GM06990 (cell line): ENCODE measurements at regions not wholly inside any gene's neighbourhood (a gene's known extent, or its start where the extent isn't known, plus 50 kb on each side); places are given as distances from the start of the nearest gene placed in this dataset.

Experiments
- DNase-seq: peaks from one replicate; pipeline ENCODE4 v3.0.0-alpha.2; 2011; ENCODE audit not compliant: insufficient read length; ENCODE audit errors: extremely low read depth
- H3K27me3 ChIP-seq: replicated peaks from 2 replicates; pipeline ENCODE4 v1.6.0; 2011; ENCODE audit warnings: low read length; ENCODE audit not compliant: control insufficient read depth, insufficient read depth
- H3K36me3 ChIP-seq: 2 replicates; pipeline ENCODE4 v1.5.1; 2011; ENCODE audit warnings: low read length; ENCODE audit not compliant: control insufficient read depth, insufficient read depth
- H3K4me3 ChIP-seq: replicated peaks from 2 replicates; pipeline ENCODE4 v1.5.1; 2011; ENCODE audit warnings: low read depth, mild to moderate bottlenecking, control low read depth, low read length
- TF ChIP-seq, protein P1 (sequence below): IDR thresholded peaks from 2 replicates; pipeline ENCODE4 v1.5.1; 2011; ENCODE audit warnings: low read length, control low read depth, mild to moderate bottlenecking, inconsistent platforms; ENCODE audit not compliant: insufficient read depth, poor library complexity, severe bottlenecking

GRCh38 chr2:193867454-193867853, 1672.7 kb upstream of the TMEFF2 start:
- Histone ChIP-seq H3K27me3 (no peaks in the 10 kb centered on the region), H3K36me3 (no peaks in the 10 kb centered on the region)
- TF ChIP-seq, protein P1, sequence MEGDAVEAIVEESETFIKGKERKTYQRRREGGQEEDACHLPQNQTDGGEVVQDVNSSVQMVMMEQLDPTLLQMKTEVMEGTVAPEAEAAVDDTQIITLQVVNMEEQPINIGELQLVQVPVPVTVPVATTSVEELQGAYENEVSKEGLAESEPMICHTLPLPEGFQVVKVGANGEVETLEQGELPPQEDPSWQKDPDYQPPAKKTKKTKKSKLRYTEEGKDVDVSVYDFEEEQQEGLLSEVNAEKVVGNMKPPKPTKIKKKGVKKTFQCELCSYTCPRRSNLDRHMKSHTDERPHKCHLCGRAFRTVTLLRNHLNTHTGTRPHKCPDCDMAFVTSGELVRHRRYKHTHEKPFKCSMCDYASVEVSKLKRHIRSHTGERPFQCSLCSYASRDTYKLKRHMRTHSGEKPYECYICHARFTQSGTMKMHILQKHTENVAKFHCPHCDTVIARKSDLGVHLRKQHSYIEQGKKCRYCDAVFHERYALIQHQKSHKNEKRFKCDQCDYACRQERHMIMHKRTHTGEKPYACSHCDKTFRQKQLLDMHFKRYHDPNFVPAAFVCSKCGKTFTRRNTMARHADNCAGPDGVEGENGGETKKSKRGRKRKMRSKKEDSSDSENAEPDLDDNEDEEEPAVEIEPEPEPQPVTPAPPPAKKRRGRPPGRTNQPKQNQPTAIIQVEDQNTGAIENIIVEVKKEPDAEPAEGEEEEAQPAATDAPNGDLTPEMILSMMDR: no peak

DNA sequence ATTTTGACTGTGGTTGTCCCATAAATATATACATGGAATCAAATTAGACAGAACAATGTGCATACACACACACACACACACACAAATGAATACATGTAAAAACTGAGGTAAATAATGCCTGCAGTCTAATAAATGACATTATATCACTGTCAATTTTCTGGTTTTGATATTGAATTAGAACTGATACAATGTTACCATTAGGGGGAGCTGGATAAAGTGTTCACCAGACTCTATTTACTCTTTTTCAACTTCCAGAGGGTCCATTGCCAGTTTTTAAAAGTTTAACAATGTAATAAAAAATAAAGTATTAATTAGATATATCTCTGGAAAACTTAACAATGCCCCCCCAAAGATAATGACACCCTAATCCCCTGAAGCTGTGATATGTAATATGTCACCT, 1666.8 kb upstream of the TMEFF2 start:
- no peaks in the 10 kb centered on the region for H3K27me3 ChIP-seq
- no peaks in the 10 kb centered on the region for H3K36me3 ChIP-seq
- DNase-seq: no peak
- H3K4me3 ChIP-seq: no peak overlapping the region
- TF ChIP-seq, protein P1: peak; percentile 20

More at GRCh38 chr2:193867454-193867853, 1672.7 kb upstream of the TMEFF2 start:
- no peak overlapping the region for H3K4me3 ChIP-seq
- no peak for DNase-seq

DNA sequence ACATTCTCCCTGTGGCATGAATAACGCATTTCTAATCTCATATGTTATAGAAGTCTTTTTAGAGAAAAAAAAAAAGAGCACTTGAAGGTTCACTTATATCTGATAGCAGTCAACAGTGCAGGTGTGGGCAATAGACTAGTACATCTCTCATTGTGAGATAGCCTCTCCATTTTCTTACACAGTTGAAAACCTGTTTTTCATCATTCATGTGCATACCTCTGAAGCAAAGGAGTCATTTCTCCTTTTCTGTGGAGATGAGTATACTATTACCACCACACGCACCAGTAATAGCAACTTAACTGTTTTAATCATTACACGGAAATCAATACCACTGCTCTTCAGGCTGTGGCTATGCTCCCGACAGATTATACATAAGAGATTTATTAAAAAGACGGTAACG, 1653.3 kb upstream of the TMEFF2 start:
- DNase-seq: no peak
- TF ChIP-seq, protein P1: no peak
- Histone ChIP-seq H3K36me3 (no peaks in the 10 kb centered on the region), H3K27me3 (no peaks in the 10 kb centered on the region), H3K4me3 (no peak overlapping the region)

DNA sequence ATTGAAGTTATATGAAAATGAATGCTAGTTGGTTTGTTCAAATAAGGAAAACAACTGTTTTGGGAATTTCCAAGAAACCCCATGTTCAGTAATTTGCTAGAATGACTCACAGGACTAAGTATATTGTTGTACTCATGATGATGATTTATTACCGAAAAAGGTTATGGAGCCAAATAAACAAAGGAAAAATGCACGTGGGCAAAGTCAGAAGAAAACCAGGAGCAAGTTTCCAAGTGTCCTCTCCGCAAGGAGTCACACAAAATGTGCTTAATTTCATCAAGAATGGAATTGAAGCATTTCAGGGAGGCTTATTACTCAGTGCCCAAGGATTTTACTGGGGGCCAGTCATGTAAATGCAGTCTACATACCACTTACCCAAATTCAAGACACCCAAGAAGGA, 1652.4 kb upstream of the TMEFF2 start:
- Histone ChIP-seq H3K36me3 (no peaks in the 10 kb centered on the region), H3K27me3 (no peaks in the 10 kb centered on the region), H3K4me3 (no peak overlapping the region)
- TF ChIP-seq, protein P1: no peak
- no peak for DNase-seq

DNA sequence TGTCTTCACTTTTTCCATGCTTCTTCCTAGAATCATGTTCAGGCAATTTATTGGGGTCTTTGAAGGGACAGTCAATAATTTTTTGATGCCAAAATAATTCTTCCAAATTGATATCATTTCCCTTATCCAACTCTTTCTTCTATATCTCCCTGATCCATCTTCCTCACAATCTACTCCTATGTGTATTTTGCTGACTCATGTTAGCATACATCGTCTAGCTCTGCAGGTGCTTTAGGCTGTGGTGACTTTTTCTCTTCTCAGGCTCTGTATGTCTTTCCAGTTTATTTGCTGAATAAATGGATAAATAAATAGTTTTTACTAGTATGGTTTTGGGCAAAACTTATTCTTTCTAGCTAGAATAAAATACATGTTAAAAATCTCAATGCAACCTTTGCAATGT, 1650.9 kb upstream of the TMEFF2 start:
- Histone ChIP-seq H3K27me3 (no peaks in the 10 kb centered on the region), H3K36me3 (no peaks in the 10 kb centered on the region), H3K4me3 (no peak overlapping the region)
- TF ChIP-seq, protein P1: no peak
- DNase-seq: no peak

GRCh38 chr2:193843675-193844074, 1648.9 kb upstream of the TMEFF2 start:
- TF ChIP-seq, protein P1: no peak
- Histone ChIP-seq H3K4me3 (no peak overlapping the region), H3K27me3 (no peaks in the 10 kb centered on the region), H3K36me3 (no peaks in the 10 kb centered on the region)
- DNase-seq: no peak
